ENCODE measurements at regions not wholly inside any gene's neighbourhood (a gene's known extent, or its start where the extent isn't known, plus 50 kb on each side); places are given as distances from the start of the nearest gene placed in this dataset.

- no peak for FAIRE-seq
- no peak for DNase-seq (ENCODE audit: low spot score)
These were observed 285.8 kb upstream of the NEGR1 start for GRCh38 chr1:72568113-72568512.

- no peak for DNase-seq (ENCODE audit: low spot score)
- FAIRE-seq = no peak
These were observed 285.2 kb upstream of the NEGR1 start for GRCh38 chr1:72567521-72567920.

- no peak for FAIRE-seq
- no peak for DNase-seq (ENCODE audit: low spot score)
These were observed 282.4 kb upstream of the NEGR1 start for GRCh38 chr1:72564749-72565148.

- no peak for DNase-seq (ENCODE audit: low spot score)
These were observed 275.2 kb upstream of the NEGR1 start for GRCh38 chr1:72557446-72558049.

GRCh38 chr1:72547412-72547811, 265.1 kb upstream of the NEGR1 start:
- no peak for FAIRE-seq
- DNase-seq (ENCODE audit: low spot score) = no peak

More at GRCh38 chr1:72557446-72558049, 275.2 kb upstream of the NEGR1 start:
- no peak for FAIRE-seq

GRCh38 chr1:72540674-72541073, 258.3 kb upstream of the NEGR1 start:
- no peak for FAIRE-seq
- no peak for DNase-seq (ENCODE audit: low spot score)

- FAIRE-seq = no peak
- DNase-seq (ENCODE audit: low spot score) = no peak
These were observed 253.1 kb upstream of the NEGR1 start for GRCh38 chr1:72535470-72535869.

- no peak for FAIRE-seq
- no peak for DNase-seq (ENCODE audit: low spot score)
These were observed 248.3 kb upstream of the NEGR1 start for GRCh38 chr1:72530646-72531045.

GRCh38 chr1:72526926-72527325, 244.6 kb upstream of the NEGR1 start:
- peak; percentile 26 for DNase-seq (ENCODE audit: low spot score)
- no peak for FAIRE-seq

GRCh38 chr1:72524021-72524420, 241.7 kb upstream of the NEGR1 start:
- FAIRE-seq (no peak), DNase-seq (ENCODE audit: low spot score) (no peak)

GRCh38 chr1:72521659-72522058, 239.3 kb upstream of the NEGR1 start:
- DNase-seq (ENCODE audit: low spot score) (no peak), FAIRE-seq (no peak)

GRCh38 chr1:72516826-72517225, 234.5 kb upstream of the NEGR1 start:
- DNase-seq (ENCODE audit: low spot score) (no peak), FAIRE-seq (no peak)

- no peak for DNase-seq (ENCODE audit: low spot score)
- FAIRE-seq = no peak
These were observed 233.9 kb upstream of the NEGR1 start for GRCh38 chr1:72516264-72516663.

- no peak for DNase-seq (ENCODE audit: low spot score)
- no peak for FAIRE-seq
These were observed 216.0 kb upstream of the NEGR1 start for GRCh38 chr1:72498371-72498770.

GRCh38 chr1:72489801-72490200, 207.5 kb upstream of the NEGR1 start:
- DNase-seq (ENCODE audit: low spot score) = no peak
- FAIRE-seq = no peak

GRCh38 chr1:72485801-72486200, 203.5 kb upstream of the NEGR1 start:
- DNase-seq (ENCODE audit: low spot score) (no peak), FAIRE-seq (no peak)

- FAIRE-seq (no peak), DNase-seq (ENCODE audit: low spot score) (no peak)
These were observed 201.6 kb upstream of the NEGR1 start for GRCh38 chr1:72483846-72484357.

- DNase-seq (ENCODE audit: low spot score) = no peak
- no peak for FAIRE-seq
These were observed 200.5 kb upstream of the NEGR1 start for GRCh38 chr1:72482736-72483413.

- FAIRE-seq = no peak
- no peak for DNase-seq (ENCODE audit: low spot score)
These were observed 199.2 kb upstream of the NEGR1 start for GRCh38 chr1:72481420-72481970.

GRCh38 chr1:72466376-72466775, 184.0 kb upstream of the NEGR1 start:
- FAIRE-seq (no peak), DNase-seq (ENCODE audit: low spot score) (no peak)

GRCh38 chr1:72462186-72462905, 180.0 kb upstream of the NEGR1 start:
- FAIRE-seq = no peak

GRCh38 chr1:72442262-72442661, 159.9 kb upstream of the NEGR1 start:
- FAIRE-seq (no peak), DNase-seq (ENCODE audit: low spot score) (no peak)

More at GRCh38 chr1:72462186-72462905, 180.0 kb upstream of the NEGR1 start:
- DNase-seq (ENCODE audit: low spot score) = no peak

Data from RCC 7860 (cell line).